Thyroid gland (tissue), 4 donors: ENCODE measurements at regions not wholly inside any gene's neighbourhood (a gene's known extent, or its start where the extent isn't known, plus 50 kb on each side); places are given as distances from the start of the nearest gene placed in this dataset.

Experiments
- DNase-seq, 2 donors: peaks; one replicate each; pipeline ENCODE4 v3.0.0-alpha.2; 2019
- H3K27ac ChIP-seq, 3 donors: fragments of 200-600 bp; sonication (generic); 1 replicate in 2 of 3; 2 replicates in 1 of 3; pipeline ENCODE4 v1.5.1; 2016 to 2019; ENCODE audit warnings: mild to moderate bottlenecking in 1 of 3, moderate library complexity in 1 of 3
- H3K27me3 ChIP-seq: fragments of 200-600 bp; sonication (generic); one replicate; pipeline ENCODE4 v1.5.1; 2019
- H3K36me3 ChIP-seq, 2 donors: fragments of 200-600 bp; sonication (generic); one replicate each; pipeline ENCODE4 v1.5.1; 2016 to 2019
- H3K4me1 ChIP-seq, 2 donors: fragments of 200-600 bp; sonication (generic); one replicate each; pipeline ENCODE4 v1.5.1; 2017 to 2019
- H3K4me3 ChIP-seq, 3 donors: fragments of 200-600 bp; sonication (generic); replicated peaks in 1 of 3; 1 replicate in 2 of 3; 2 replicates in 1 of 3; pipeline ENCODE4 v1.5.1; 2016; ENCODE audit warnings: mild to moderate bottlenecking in 1 of 3
- H3K9me3 ChIP-seq: fragments of 200-600 bp; sonication (generic); one replicate; pipeline ENCODE4 v1.5.1; 2017
- CTCF ChIP-seq, 6 experiments: fragments of 200-600 bp in 3 of 6; fragments of 450-650 bp in 3 of 6; sonication (generic) in 3 of 6; IDR thresholded peaks; one replicate each; pipeline ENCODE4 v1.5.1; 2016 to 2019; ENCODE audit warnings: antibody characterized with exemption in 6 of 6, mild to moderate bottlenecking in 2 of 6, inconsistent platforms in 1 of 6, moderate library complexity in 1 of 6
- POLR2A ChIP-seq, 2 donors: fragments of 450-650 bp; IDR thresholded peaks; one replicate each; pipeline ENCODE4 v1.6.1; 2017; ENCODE audit warnings: antibody characterized with exemption in 2 of 2, mild to moderate bottlenecking in 2 of 2, moderate library complexity in 1 of 2
- WGBS, 2 donors: methylation state at CpG; one replicate each; pipeline ENCODE4 v1.1.5; 2017; 5-methylcytosine and 5-hydroxymethylcytosine counted together
- intact Hi-C: fragments of 100-400 bp; cut with DNase I; formaldehyde crosslinking; loops from one replicate; pipeline ENCODE4 v1.15.1; 2023

- H3K36me3 ChIP-seq, result no peaks in the 10 kb centered on the region
- no peak for TF ChIP-seq POLR2A (IDR thresholded peaks at IDR 0.05)
- no peak for TF ChIP-seq CTCF (IDR thresholded peaks at IDR 0.05)
- no peak overlapping the region for H3K4me3 ChIP-seq
- peak overlapping the region in 1 of 3 donors; percentile 20 for H3K27ac ChIP-seq
- no peaks in the 10 kb centered on the region for H3K27me3 ChIP-seq
- intact Hi-C loops, result no loop called here
- 63 to 74% methylated on average over 1 of the region's 1 CpG for WGBS, 2 donors
- H3K9me3 ChIP-seq, result no peaks in the 10 kb centered on the region
- peaks cover 13 to 14% of the 10 kb centered on the region in 2 donors for H3K4me1 ChIP-seq
- no peak for DNase-seq
Measured at GRCh38 chr4:152074573-152074972, 313.8 kb upstream of the GATB start.

GRCh38 chr4:152074088-152074437, 313.3 kb upstream of the GATB start:
- TF ChIP-seq POLR2A (IDR thresholded peaks at IDR 0.05) (no peak), CTCF (IDR thresholded peaks at IDR 0.05) (no peak)
- no peaks in the 10 kb centered on the region for H3K9me3 ChIP-seq
- H3K4me3 ChIP-seq, result no peak overlapping the region
- WGBS, 2 donors, result 33 to 69% methylated on average over 1 of the region's 1 CpG
- H3K27me3 ChIP-seq, result no peaks in the 10 kb centered on the region
- intact Hi-C loops, result no loop called here
- no peaks in the 10 kb centered on the region for H3K36me3 ChIP-seq
- H3K27ac ChIP-seq, result peak overlapping the region in 1 of 3 donors; percentile 20
- DNase-seq, result no peak
- peaks cover 13 to 14% of the 10 kb centered on the region in 2 donors for H3K4me1 ChIP-seq

- intact Hi-C loops, result no loop called here
- H3K4me3 ChIP-seq, result no peak overlapping the region
- TF ChIP-seq CTCF (IDR thresholded peaks at IDR 0.05) (no peak), POLR2A (IDR thresholded peaks at IDR 0.05) (peak in 1 of 2 donors; percentile 8)
- H3K27me3 ChIP-seq, result no peaks in the 10 kb centered on the region
- H3K4me1 ChIP-seq, result peaks cover 13 to 14% of the 10 kb centered on the region in 2 donors
- peak overlapping the region; percentile 41 to 52 (median 44) for H3K27ac ChIP-seq
- no peaks in the 10 kb centered on the region for H3K9me3 ChIP-seq
- H3K36me3 ChIP-seq, result no peaks in the 10 kb centered on the region
- WGBS, 2 donors, result 50 to 63% methylated on average over 9 of the region's 9 CpGs
- DNase-seq, result peak; percentile 87 to 93
Measured at GRCh38 chr4:152073351-152074087, 312.7 kb upstream of the GATB start.

- Histone ChIP-seq H3K27ac (peak overlapping the region; percentile 41 to 52 (median 44)), H3K27me3 (no peaks in the 10 kb centered on the region), H3K4me1 (peaks cover 13 to 14% of the 10 kb centered on the region in 2 donors), H3K4me3 (no peak overlapping the region), H3K9me3 (no peaks in the 10 kb centered on the region), H3K36me3 (no peaks in the 10 kb centered on the region)
- TF ChIP-seq POLR2A (IDR thresholded peaks at IDR 0.05), result no peak
- TF ChIP-seq CTCF (IDR thresholded peaks at IDR 0.05), result no peak
- no peak for DNase-seq
- intact Hi-C loops, result no loop called here
- WGBS, 2 donors, result 89 to 93% methylated on average over 11 of the region's 11 CpGs
Measured at GRCh38 chr4:152072906-152073305, 312.1 kb upstream of the GATB start.

GRCh38 chr4:152072001-152072485, 311.2 kb upstream of the GATB start:
- Histone ChIP-seq H3K36me3 (no peaks in the 10 kb centered on the region), H3K9me3 (no peaks in the 10 kb centered on the region), H3K27me3 (no peaks in the 10 kb centered on the region), H3K4me1 (peaks cover 13 to 14% of the 10 kb centered on the region in 2 donors), H3K27ac (peak overlapping the region; percentile 44 to 49 (median 45)), H3K4me3 (no peak overlapping the region)
- 50 to 68% methylated on average over 7 to 8 of the region's 8 CpGs for WGBS, 2 donors
- DNase-seq, result peak; percentile 84 to 87
- no peak for TF ChIP-seq POLR2A (IDR thresholded peaks at IDR 0.05)
- TF ChIP-seq CTCF (IDR thresholded peaks at IDR 0.05), result no peak
- intact Hi-C loops, result no loop called here
